OCI-LY7 (cell line): ENCODE measurements at regions not wholly inside any gene's neighbourhood (a gene's known extent, or its start where the extent isn't known, plus 50 kb on each side); places are given as distances from the start of the nearest gene placed in this dataset.

Experiments
- BruUV-seq: library from RNA; stranded (reverse); fragments of 400-500 nt; replicated peaks from 2 replicates; lab custom pipeline; 2021; lab: Mats Ljungman, UMichigan
- CTCF ChIA-PET: fragments of 300-600 bp; sonication (Branson Sonifier 250); formaldehyde crosslinking; loops from one replicate; lab custom pipeline; 2022; ENCODE audit warnings: antibody characterized with exemption; ENCODE audit not compliant: unreplicated experiment; lab: Charles Lee
- POLR2A ChIA-PET: fragments of 300-600 bp; sonication (Branson Sonifier 250); formaldehyde crosslinking; loops from one replicate; lab custom pipeline; 2022; ENCODE audit warnings: antibody characterized with exemption; lab: Charles Lee
- DNase-seq: peaks from one replicate; pipeline ENCODE4 v3.0.0-alpha.2; 2015; ENCODE audit warnings: low spot score
- H2AFZ ChIP-seq: fragments of 200-600 bp; sonication (generic), shearing (Covaris generic); 2 replicates; pipeline ENCODE4 v1.6.1; 2014; ENCODE audit warnings: mild to moderate bottlenecking, antibody characterized with exemption, low read length, moderate library complexity
- H3K27ac ChIP-seq: fragments of 200-600 bp; sonication (generic); 2 replicates; pipeline ENCODE4 v1.5.1; 2014; ENCODE audit warnings: mixed run types, low read depth, mild to moderate bottlenecking, moderate library complexity, low read length, inconsistent platforms; ENCODE audit not compliant: poor library complexity, severe bottlenecking
- H3K36me3 ChIP-seq: fragments of 200-600 bp; sonication (generic); 2 replicates; pipeline ENCODE4 v1.6.1; 2014; ENCODE audit warnings: mild to moderate bottlenecking, antibody characterized with exemption, low read length, moderate library complexity, mixed read lengths; ENCODE audit not compliant: insufficient read depth
- H3K4me1 ChIP-seq: fragments of 200-600 bp; sonication (generic); 2 replicates; pipeline ENCODE4 v1.5.1; 2014; ENCODE audit warnings: mild to moderate bottlenecking, low read length; ENCODE audit not compliant: insufficient read depth, poor library complexity, severe bottlenecking
- H3K4me2 ChIP-seq: fragments of 200-600 bp; sonication (generic); 2 replicates; pipeline ENCODE4 v1.6.1; 2014; ENCODE audit warnings: mild to moderate bottlenecking, low read length
- H3K4me3 ChIP-seq: fragments of 200-600 bp; sonication (generic); 2 replicates; pipeline ENCODE4 v1.5.1; 2014; ENCODE audit warnings: mild to moderate bottlenecking, low read depth, low read length; ENCODE audit not compliant: poor library complexity, severe bottlenecking
- H3K79me2 ChIP-seq: fragments of 200-600 bp; sonication (generic); 2 replicates; pipeline ENCODE4 v1.6.1; 2016; ENCODE audit warnings: low read depth, mild to moderate bottlenecking, low read length, moderate library complexity, mixed read lengths; ENCODE audit not compliant: insufficient read depth
- H3K9me2 ChIP-seq: fragments of 200-600 bp; sonication (generic); 2 replicates; pipeline ENCODE4 v1.6.1; 2016; ENCODE audit warnings: mild to moderate bottlenecking, low read length, mixed read lengths; ENCODE audit not compliant: insufficient read depth
- H3K9me3 ChIP-seq: fragments of 200-600 bp; sonication (generic); 2 replicates; pipeline ENCODE4 v1.6.1; 2014; ENCODE audit warnings: mild to moderate bottlenecking, mixed run types, low read length, mixed read lengths
- H4K20me1 ChIP-seq: fragments of 200-600 bp; sonication (generic); 2 replicates; pipeline ENCODE4 v1.6.1; 2014; ENCODE audit warnings: mild to moderate bottlenecking, antibody characterized with exemption, low read length, moderate library complexity, mixed read lengths; ENCODE audit not compliant: insufficient read depth
- CTCF ChIP-seq: fragments of 200-600 bp; sonication (generic); conservative IDR thresholded peaks from 2 replicates; pipeline ENCODE4 v1.5.1; 2014; ENCODE audit warnings: mild to moderate bottlenecking, antibody characterized with exemption, low read length, moderate library complexity, mixed read lengths
- EZH2phosphoT487 ChIP-seq: fragments of 200-600 bp; sonication (generic); IDR thresholded peaks from 2 replicates; pipeline ENCODE4 v1.6.1; 2018; ENCODE audit warnings: low read depth, borderline replicate concordance, mild to moderate bottlenecking, mixed run types, antibody characterized with exemption, low read length, moderate library complexity, mixed read lengths
- intact Hi-C: fragments of 100-400 bp; cut with micrococcal nuclease; formaldehyde crosslinking; loops from one replicate; pipeline ENCODE4 v1.10.0; 2022; ENCODE audit not compliant: unreplicated experiment

GRCh38 chr3:59412516-59412915 is 362.7 kb upstream of the CFAP20DC start:
- CTCF ChIA-PET: interaction anchor here (0.8 kb wide), 1 partner anchor 9 kb away, joined by 3 read pairs; no protein-coding TSS in a partner anchor
- intact Hi-C loops: no loop called here

GRCh38 chr3:59411694-59412093 is 361.9 kb upstream of the CFAP20DC start:
- no peaks in the 10 kb centered on the region for H4K20me1 ChIP-seq
- H3K9me3 ChIP-seq: no peaks in the 10 kb centered on the region
- no peak overlapping the region for H2AFZ ChIP-seq
- no peak for DNase-seq
- no peaks in the 10 kb centered on the region for H3K36me3 ChIP-seq
- H3K79me2 ChIP-seq: no peaks in the 10 kb centered on the region
- H3K4me1 ChIP-seq: no peaks in the 10 kb centered on the region
- H3K4me3 ChIP-seq: no peak overlapping the region
- POLR2A ChIA-PET: interaction anchor here (0.5 kb wide), 1 partner anchor 137 kb away, joined by 3 read pairs; no protein-coding TSS in a partner anchor
- H3K9me2 ChIP-seq: no peaks in the 10 kb centered on the region
- no TSS peak for BruUV-seq
- intact Hi-C loops: no loop called here
- no peak for TF ChIP-seq EZH2phosphoT487
- TF ChIP-seq CTCF: no peak
- no peak overlapping the region for H3K27ac ChIP-seq
- no peak overlapping the region for H3K4me2 ChIP-seq
- CTCF ChIA-PET: no interaction called here

More at GRCh38 chr3:59412516-59412915, 362.7 kb upstream of the CFAP20DC start:
- Histone ChIP-seq H3K4me3 (no peak overlapping the region), H3K4me2 (no peak overlapping the region), H2AFZ (no peak overlapping the region), H3K4me1 (no peaks in the 10 kb centered on the region), H3K79me2 (no peaks in the 10 kb centered on the region), H3K9me3 (no peaks in the 10 kb centered on the region), H4K20me1 (no peaks in the 10 kb centered on the region), H3K27ac (no peak overlapping the region), H3K36me3 (no peaks in the 10 kb centered on the region), H3K9me2 (no peaks in the 10 kb centered on the region)
- no peak for TF ChIP-seq EZH2phosphoT487
- no peak for TF ChIP-seq CTCF
- POLR2A ChIA-PET: interaction anchor here (1.1 kb wide), 1 partner anchor 10 kb away, joined by 3 read pairs; no protein-coding TSS in a partner anchor
- DNase-seq: no peak
- BruUV-seq: no TSS peak

GRCh38 chr3:59411186-59411585 is 361.4 kb upstream of the CFAP20DC start:
- Histone ChIP-seq H3K4me2 (no peak overlapping the region), H3K36me3 (no peaks in the 10 kb centered on the region), H3K27ac (no peak overlapping the region), H3K4me1 (no peaks in the 10 kb centered on the region), H3K9me2 (no peaks in the 10 kb centered on the region), H3K79me2 (no peaks in the 10 kb centered on the region), H3K4me3 (no peak overlapping the region), H3K9me3 (no peaks in the 10 kb centered on the region), H4K20me1 (no peaks in the 10 kb centered on the region), H2AFZ (no peak overlapping the region)
- POLR2A ChIA-PET: interaction anchor here (0.5 kb wide), 1 partner anchor 137 kb away, joined by 3 read pairs; no protein-coding TSS in a partner anchor
- intact Hi-C loops: no loop called here
- BruUV-seq: no TSS peak
- DNase-seq: no peak
- CTCF ChIA-PET: no interaction called here
- TF ChIP-seq CTCF (no peak), EZH2phosphoT487 (no peak)
